H1 (cell line): ENCODE measurements at regions not wholly inside any gene's neighbourhood (a gene's known extent, or its start where the extent isn't known, plus 50 kb on each side); places are given as distances from the start of the nearest gene placed in this dataset.

ENCODE experiments used
- CTCF ChIA-PET: fragments of 300-600 bp; sonication (Branson Sonifier 250); formaldehyde crosslinking; loops from one replicate; lab custom pipeline; 2021; ENCODE audit not compliant: partially characterized antibody; lab: Charles Lee
- POLR2A ChIA-PET: fragments of 300-600 bp; sonication (Branson Sonifier 250); formaldehyde crosslinking; loops from one replicate; lab custom pipeline; 2021; ENCODE audit warnings: inconsistent platforms; ENCODE audit not compliant: partially characterized antibody; lab: Charles Lee
- DNase-seq, 2 experiments: peaks; one replicate each; pipeline versions ENCODE4 v3.0.0 to v3.0.0-alpha.2; 2010 to 2022; ENCODE audit warnings: low spot score in 2 of 2, low read depth in 1 of 2, mixed read lengths in 1 of 2
- FAIRE-seq: peaks from 2 replicates; lab custom pipeline; 2011; peaks lifted over from hg19 to GRCh38; lab: Jason Lieb, UNC
- H2AFZ ChIP-seq: 2 replicates; pipeline ENCODE4 v1.8.1; 2012; ENCODE audit warnings: low read length, inconsistent platforms
- H2AK5ac ChIP-seq: 2 replicates; pipeline ENCODE4 v1.6.1; 2013; ENCODE audit warnings: low read depth, low read length
- H2BK120ac ChIP-seq: replicated peaks from 2 replicates; pipeline ENCODE3; 2013; ENCODE audit warnings: low read depth, low read length, inconsistent platforms
- H2BK12ac ChIP-seq: 2 replicates; pipeline ENCODE4 v1.6.1; 2013; ENCODE audit warnings: low read depth, low read length
- H2BK15ac ChIP-seq: 2 replicates; pipeline ENCODE4 v1.6.1; 2013; ENCODE audit warnings: low read length
- H2BK20ac ChIP-seq: 2 replicates; pipeline ENCODE4 v1.6.1; 2013; ENCODE audit warnings: low read length
- H2BK5ac ChIP-seq: 2 replicates; pipeline ENCODE4 v1.6.1; 2013; ENCODE audit warnings: low read depth, low read length
- H3K14ac ChIP-seq: 2 replicates; pipeline ENCODE4 v1.6.1; 2013; ENCODE audit warnings: inconsistent platforms; ENCODE audit not compliant: insufficient read length
- H3K18ac ChIP-seq: 2 replicates; pipeline ENCODE4 v1.6.1; 2013; ENCODE audit warnings: low read length; ENCODE audit errors: extremely low read depth
- H3K23ac ChIP-seq: 2 replicates; pipeline ENCODE4 v1.6.1; 2013; ENCODE audit warnings: inconsistent platforms; ENCODE audit not compliant: insufficient read length
- H3K23me2 ChIP-seq: 2 replicates; pipeline ENCODE4 v1.6.1; 2013; ENCODE audit warnings: low read depth, low read length
- H3K27ac ChIP-seq: 2 replicates; pipeline ENCODE4 v1.6.1; 2011; ENCODE audit warnings: low read depth, low read length, inconsistent platforms
- H3K27me3 ChIP-seq, 4 experiments: replicated peaks in 1 of 4; 1 replicate in 1 of 4; 2 replicates in 3 of 4; pipeline versions ENCODE4 v1.6.1 to v1.8.1; 2011 to 2013; ENCODE audit warnings: low read length in 3 of 4, mild to moderate bottlenecking in 3 of 4, inconsistent platforms in 2 of 4, mixed read lengths in 2 of 4, moderate library complexity in 1 of 4; ENCODE audit not compliant: control insufficient read depth in 3 of 4, insufficient read depth in 3 of 4; ENCODE audit errors: extremely low read depth in 1 of 4
- H3K36me3 ChIP-seq, 4 experiments: 2 replicates each; pipeline versions ENCODE4 v1.6.1 to v1.8.1; 2011 to 2013; ENCODE audit warnings: mild to moderate bottlenecking in 4 of 4, low read length in 3 of 4, moderate library complexity in 2 of 4, control low read depth in 1 of 4, inconsistent platforms in 1 of 4; ENCODE audit not compliant: insufficient read depth in 4 of 4, control insufficient read depth in 2 of 4
- H3K4ac ChIP-seq: replicated peaks from 2 replicates; pipeline ENCODE3; 2013; ENCODE audit warnings: low read length, low read depth, mixed read lengths, inconsistent platforms; ENCODE audit not compliant: insufficient read length
- H3K4me1 ChIP-seq, 4 experiments: replicated peaks in 1 of 4; 1 replicate in 1 of 4; 2 replicates in 3 of 4; pipeline versions ENCODE4 v1.6.1 to v1.8.1; 2011 to 2013; ENCODE audit warnings: low read length in 3 of 4, inconsistent platforms in 2 of 4, mixed read lengths in 1 of 4; ENCODE audit not compliant: insufficient read depth in 4 of 4, control insufficient read depth in 3 of 4
- H3K4me2 ChIP-seq, 2 experiments: 2 replicates each; pipeline versions ENCODE4 v1.6.1 to v1.8.1; 2011 to 2013; ENCODE audit warnings: low read depth in 2 of 2, low read length in 2 of 2, control low read depth in 1 of 2, inconsistent platforms in 1 of 2, mild to moderate bottlenecking in 1 of 2; ENCODE audit not compliant: insufficient read depth in 1 of 2
- H3K4me3 ChIP-seq, 4 experiments: fragments of 200-600, 300-600 bp in 1 of 4; sonication (generic), shearing (Covaris generic), sonication (Bioruptor Twin) in 1 of 4; 2 replicates each; pipeline versions ENCODE4 v1.5.1 to v1.8.1; 2011 to 2016; ENCODE audit warnings: low read length in 4 of 4, low read depth in 3 of 4, control low read depth in 2 of 4, inconsistent platforms in 2 of 4, mild to moderate bottlenecking in 2 of 4, mixed read lengths in 1 of 4, moderate library complexity in 1 of 4; ENCODE audit not compliant: insufficient read depth in 2 of 4; ENCODE audit errors: extremely low read depth in 1 of 4
- H3K56ac ChIP-seq: replicated peaks from 2 replicates; pipeline ENCODE3; 2013; ENCODE audit warnings: low read depth, mild to moderate bottlenecking, mixed read lengths, low read length, inconsistent platforms; ENCODE audit not compliant: insufficient read length
- H3K79me1 ChIP-seq: 2 replicates; pipeline ENCODE4 v1.6.1; 2013; ENCODE audit warnings: low read depth, low read length, control low read depth
- H3K79me2 ChIP-seq, 2 experiments: 2 replicates each; pipeline versions ENCODE4 v1.6.1 to v1.8.1; 2012 to 2013; ENCODE audit warnings: low read length in 2 of 2, mild to moderate bottlenecking in 2 of 2, inconsistent platforms in 1 of 2; ENCODE audit not compliant: insufficient read depth in 2 of 2, control insufficient read depth in 1 of 2
- H3K9ac ChIP-seq, 4 experiments: replicated peaks in 1 of 4; 1 replicate in 1 of 4; 2 replicates in 3 of 4; pipeline versions ENCODE4 v1.6.1 to v1.8.1; 2011 to 2013; ENCODE audit warnings: low read depth in 3 of 4, low read length in 3 of 4, control low read depth in 2 of 4, mild to moderate bottlenecking in 2 of 4, moderate library complexity in 2 of 4, inconsistent platforms in 1 of 4; ENCODE audit errors: extremely low read depth in 1 of 4
- H3K9me3 ChIP-seq, 2 experiments: 2 replicates each; pipeline versions ENCODE4 v1.6.1 to v1.8.1; 2012 to 2013; ENCODE audit warnings: mild to moderate bottlenecking in 2 of 2, moderate library complexity in 2 of 2, control low read depth in 1 of 2, inconsistent platforms in 1 of 2, low read depth in 1 of 2, low read length in 1 of 2, mixed read lengths in 1 of 2; ENCODE audit not compliant: insufficient read depth in 2 of 2
- H4K20me1 ChIP-seq, 2 experiments: replicated peaks in 1 of 2; 2 replicates each; pipeline versions ENCODE3 to v1.8.1; 2011 to 2013; ENCODE audit warnings: inconsistent platforms in 2 of 2, low read length in 2 of 2, mild to moderate bottlenecking in 1 of 2; ENCODE audit not compliant: insufficient read depth in 2 of 2, control insufficient read depth in 1 of 2
- H4K5ac ChIP-seq: 2 replicates; pipeline ENCODE4 v1.6.1; 2013; ENCODE audit warnings: low read length, low read depth, mixed read lengths, inconsistent platforms; ENCODE audit not compliant: insufficient read length
- H4K8ac ChIP-seq: 2 replicates; pipeline ENCODE4 v1.8.0; 2013; ENCODE audit warnings: mild to moderate bottlenecking, moderate library complexity, low read length, inconsistent platforms; ENCODE audit not compliant: insufficient read depth; ENCODE audit errors: extremely low read depth
- H4K91ac ChIP-seq: replicated peaks from 2 replicates; pipeline ENCODE3; 2013; ENCODE audit warnings: low read length, mixed read lengths, inconsistent platforms; ENCODE audit not compliant: insufficient read length
- RBBP5 ChIP-seq: IDR thresholded peaks from 2 replicates; pipeline ENCODE4 v1.7.1; 2012; ENCODE audit warnings: low read depth, mild to moderate bottlenecking, inconsistent platforms, low read length, moderate library complexity, borderline replicate concordance
- RFX5 ChIP-seq: IDR thresholded peaks from 2 replicates; pipeline ENCODE4 v1.6.1; 2011; ENCODE audit warnings: low read depth, low read length, improper control_type of control experiment, borderline replicate concordance
- WGBS, 2 experiments: shearing (Covaris generic) in 1 of 2; methylation state at CpG; one replicate each; pipeline versions ENCODE4 v1.1.6 to v1.1.7; 2013 to 2015; ENCODE audit warnings: low lambda C conversion rate in 2 of 2, mixed read lengths in 2 of 2, inconsistent platforms in 1 of 2, low coverage in 1 of 2, missing lambda C conversion rate in 1 of 2; ENCODE audit not compliant: insufficient replicate concordance in 2 of 2, insufficient coverage in 1 of 2, insufficient read length in 1 of 2; ENCODE audit errors: extremely low coverage in 1 of 2, missing lambda C conversion rate in 1 of 2; 5-methylcytosine and 5-hydroxymethylcytosine counted together

DNA sequence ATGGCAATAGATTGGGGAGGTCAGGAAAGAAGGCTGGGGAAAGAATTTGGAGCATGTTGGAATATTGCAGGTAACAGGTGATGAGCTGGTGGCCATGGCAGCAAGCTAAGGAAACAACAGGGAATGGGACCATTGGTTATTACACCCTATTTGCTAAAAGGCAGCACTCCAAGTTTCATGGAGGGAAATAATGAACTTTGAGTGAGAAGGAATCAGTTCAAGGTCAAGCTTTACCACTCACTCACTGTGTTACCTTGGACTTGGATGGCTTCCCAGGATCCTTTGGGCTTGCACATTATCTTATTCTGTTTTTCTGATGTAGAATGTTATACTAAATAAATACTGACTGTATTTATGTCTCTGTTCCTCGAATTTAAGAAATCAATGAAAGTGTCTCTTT is 792.8 kb upstream of the CDH8 start:
- Histone ChIP-seq H2BK12ac (no peak overlapping the region), H3K9ac (no peak overlapping the region), H4K8ac (no peak overlapping the region), H2BK120ac (no peak overlapping the region), H3K18ac (no peak overlapping the region), H4K91ac (no peak overlapping the region), H2BK15ac (no peak overlapping the region), H3K4me3 (no peak overlapping the region), H3K4me2 (no peak overlapping the region), H2AK5ac (no peak overlapping the region), H2AFZ (no peak overlapping the region), H3K9me3 (no peaks in the 10 kb centered on the region), H2BK20ac (no peak overlapping the region), H3K36me3 (no peaks in the 10 kb centered on the region), H3K14ac (no peak overlapping the region), H2BK5ac (no peak overlapping the region), H3K23me2 (no peaks in the 10 kb centered on the region), H3K79me1 (no peaks in the 10 kb centered on the region), H4K20me1 (no peaks in the 10 kb centered on the region), H3K27ac (no peak overlapping the region), H3K23ac (no peak overlapping the region), H3K79me2 (no peaks in the 10 kb centered on the region), H3K4ac (no peak overlapping the region), H3K4me1 (peaks cover 0 to 4% (median 0%) of the 10 kb centered on the region in 4 experiments; a peak in 2 of 7 replicates), H3K56ac (no peak overlapping the region), H4K5ac (no peak overlapping the region), H3K27me3 (no peaks in the 10 kb centered on the region)
- FAIRE-seq (no peak), DNase-seq (no peak)
- CTCF ChIA-PET = no interaction called here
- TF ChIP-seq RFX5 (no peak), RBBP5 (no peak)
- POLR2A ChIA-PET = no interaction called here
- WGBS, 2 experiments = 100% methylated on average over 1 of the region's 1 CpG; no CpG with 5 or more reads in 1 of the 2 experiments
